Kidney capillary endothelial cell (primary cell): ENCODE measurements at regions not wholly inside any gene's neighbourhood (a gene's known extent, or its start where the extent isn't known, plus 50 kb on each side); places are given as distances from the start of the nearest gene placed in this dataset.
"Not testable (repeated sequence)": the region's sequence is repeated elsewhere in the genome, so short reads cannot be mapped to it uniquely, and the experiment has no call there.

ENCODE experiments used
- DNase-seq: peaks from one replicate; pipeline ENCODE4 v3.0.0-alpha.2; 2018; ENCODE audit warnings: low spot score

GRCh38 chr2:150371044-150371818 lies 116.2 kb downstream of the RND3 start:
- no peak for DNase-seq

DNA sequence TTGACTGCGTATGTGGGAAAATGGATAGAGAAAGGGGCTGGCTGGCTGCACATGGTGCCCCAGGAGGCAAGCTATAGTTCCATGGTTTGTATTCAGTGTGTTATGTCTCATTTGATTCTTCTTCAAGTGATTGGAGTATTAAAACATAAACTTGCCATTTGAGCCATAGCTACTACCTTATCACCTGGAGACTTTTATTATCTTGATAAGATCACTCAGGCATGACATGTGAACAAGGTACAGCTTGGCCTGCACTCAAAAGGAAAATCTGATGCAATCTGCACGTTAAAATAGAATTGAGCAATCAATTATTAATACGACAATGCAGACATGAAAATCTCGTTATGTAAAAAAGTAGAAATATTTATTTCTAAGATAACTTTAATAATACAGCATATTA lies 116.9 kb downstream of the RND3 start:
- no peak for DNase-seq

DNA sequence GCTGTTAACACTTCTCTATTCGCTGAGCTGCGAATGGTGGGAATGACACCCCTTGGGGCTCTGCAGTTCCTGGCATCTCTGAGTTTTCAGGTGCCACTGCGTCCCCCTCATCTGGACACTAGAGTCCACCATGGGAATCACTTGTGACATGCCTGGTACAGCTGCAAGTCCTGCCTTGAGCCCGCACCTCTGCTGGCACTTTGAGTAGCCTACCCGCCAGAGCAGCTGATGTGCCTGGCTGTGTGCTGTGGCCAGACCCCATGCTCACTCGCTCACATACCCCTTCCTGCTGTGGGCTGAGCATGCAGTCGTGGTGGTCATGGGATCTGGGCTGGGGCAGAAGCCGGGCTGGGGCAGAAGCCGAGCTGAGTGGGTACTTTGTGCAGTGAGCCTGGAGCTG lies 117.6 kb downstream of the RND3 start:
- DNase-seq, result no peak

- DNase-seq, result no peak
Observed at GRCh38 chr2:150358468-150358807, 129.0 kb downstream of the RND3 start.

DNA sequence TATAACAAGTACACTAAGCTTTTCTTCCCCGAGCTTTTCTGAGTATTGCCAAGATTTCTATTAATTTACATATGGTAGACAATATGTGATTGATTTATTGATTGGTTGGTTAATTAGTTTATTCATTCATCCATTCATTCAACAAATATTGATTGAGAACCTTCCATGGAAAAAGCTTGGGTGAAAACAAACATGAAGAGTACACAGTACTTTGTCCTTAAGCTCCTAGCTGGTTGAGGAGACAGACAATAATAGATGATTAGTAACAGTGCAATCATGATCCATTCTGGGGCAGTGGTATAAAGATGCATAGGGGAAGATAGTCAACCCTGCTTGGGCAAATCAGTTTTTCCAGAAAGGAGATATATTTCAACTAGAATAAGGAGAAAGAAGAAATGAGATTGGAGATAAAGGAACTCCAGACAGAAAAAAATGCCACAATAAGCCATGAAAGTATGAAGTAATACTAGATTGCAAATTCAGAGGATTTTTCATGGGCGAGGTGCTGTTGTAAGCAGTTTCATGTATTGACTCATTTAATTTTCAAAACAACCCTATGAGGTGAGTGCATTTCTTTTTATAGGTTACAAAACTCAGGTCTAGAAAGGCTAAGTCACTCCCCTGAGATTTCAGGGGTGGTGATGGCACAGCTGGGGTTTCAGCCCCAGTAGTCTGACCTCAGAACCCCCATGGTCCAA lies 129.5 kb downstream of the RND3 start:
- DNase-seq, result no peak

GRCh38 chr2:150355440-150355839 lies 132.0 kb downstream of the RND3 start:
- DNase-seq, result no peak

- DNase-seq, result no peak
Observed at GRCh38 chr2:150353376-150353775, 134.1 kb downstream of the RND3 start.

DNA sequence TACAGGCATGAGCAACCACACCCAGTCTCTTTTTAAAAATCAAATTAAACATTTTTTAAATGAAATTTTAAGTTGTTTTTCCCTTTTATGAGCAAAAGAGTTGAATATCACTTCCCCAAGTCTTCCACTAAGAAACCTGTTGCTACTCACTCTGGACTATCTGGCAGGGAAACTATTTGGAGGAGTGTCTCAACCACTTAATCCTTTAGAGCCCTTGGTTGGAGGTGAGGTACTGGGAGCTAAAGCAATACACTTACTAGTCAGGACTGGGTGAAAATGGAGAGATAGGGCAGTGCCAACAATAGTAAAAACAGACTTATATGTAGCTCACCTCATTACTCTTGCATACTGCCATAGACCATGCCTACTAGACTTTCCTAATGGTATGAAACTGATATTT lies 135.5 kb downstream of the RND3 start:
- DNase-seq, result no peak

- no peak for DNase-seq
Observed at GRCh38 chr2:150350500-150350899, 137.0 kb downstream of the RND3 start.

DNA sequence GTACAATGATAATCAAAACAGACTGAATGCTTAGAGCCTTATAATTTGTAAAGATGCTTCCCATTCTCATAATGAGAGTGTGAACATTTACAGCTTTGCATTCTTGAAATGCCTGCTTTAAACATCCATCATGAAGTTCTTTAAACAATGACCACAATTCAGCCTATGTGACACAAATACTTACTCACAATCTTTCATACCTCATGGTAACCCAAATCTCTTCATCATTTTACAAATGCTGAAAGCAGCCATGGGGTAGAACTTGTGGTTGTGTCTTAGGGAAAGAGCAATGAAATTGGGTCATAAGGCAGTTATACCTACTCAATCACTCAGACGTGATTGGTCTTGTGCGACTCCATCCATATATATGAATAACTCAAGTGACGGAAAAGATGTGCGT lies 140.7 kb downstream of the RND3 start:
- no peak for DNase-seq

DNA sequence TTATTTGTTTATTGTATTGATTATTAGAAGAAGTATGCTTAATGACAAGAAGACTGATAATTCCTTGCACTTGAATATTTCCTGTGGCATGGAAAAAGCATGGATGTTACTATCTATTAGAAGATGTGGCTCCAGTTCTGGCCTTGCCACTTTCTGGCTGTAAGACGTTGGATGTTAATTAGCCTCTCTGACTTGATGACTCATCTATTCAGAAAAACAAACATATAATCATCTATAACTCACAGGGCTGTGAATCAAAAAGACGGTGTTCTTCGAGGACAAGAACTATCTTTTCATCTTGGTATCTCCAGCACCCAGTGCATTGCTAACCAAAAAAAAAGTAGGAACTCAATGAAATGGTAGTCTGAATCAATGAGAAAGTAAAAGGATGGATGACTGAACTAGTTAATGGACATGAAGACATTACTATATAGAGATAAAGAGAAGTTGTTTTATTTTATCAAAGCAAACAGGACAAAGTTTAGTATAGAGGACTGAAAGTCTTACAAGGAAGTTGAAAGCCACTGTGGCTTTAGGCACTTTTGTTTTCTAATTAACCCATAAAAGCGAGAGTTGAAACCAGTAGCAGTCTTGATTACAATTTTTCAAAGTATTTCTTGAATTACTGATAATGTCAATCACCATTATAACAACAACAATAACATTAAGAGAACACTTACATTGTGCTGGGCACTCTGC lies 145.3 kb downstream of the RND3 start:
- no peak for DNase-seq

GRCh38 chr2:150339951-150340350 lies 147.5 kb downstream of the RND3 start:
- DNase-seq, result no peak

DNA sequence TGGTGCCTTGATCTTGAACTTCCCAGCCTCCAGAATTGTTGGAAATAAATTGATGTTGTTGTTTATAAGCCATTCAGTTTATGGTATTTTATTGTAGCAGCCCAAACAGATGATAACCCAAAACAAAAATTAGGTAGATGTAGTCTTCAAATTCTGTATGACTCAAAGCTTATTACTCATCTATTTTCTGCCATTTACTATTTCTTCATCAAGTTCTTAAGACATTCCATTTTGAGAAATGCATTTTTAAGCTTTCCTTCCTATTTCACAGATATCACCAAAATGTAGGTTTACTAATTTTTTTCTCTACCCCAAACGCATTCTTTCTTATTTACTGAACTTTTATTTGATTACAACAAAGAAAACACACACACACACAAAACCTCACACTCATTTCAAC lies 148.2 kb downstream of the RND3 start:
- DNase-seq, result no peak

GRCh38 chr2:150335596-150335995 lies 151.9 kb downstream of the RND3 start:
- no peak for DNase-seq

DNA sequence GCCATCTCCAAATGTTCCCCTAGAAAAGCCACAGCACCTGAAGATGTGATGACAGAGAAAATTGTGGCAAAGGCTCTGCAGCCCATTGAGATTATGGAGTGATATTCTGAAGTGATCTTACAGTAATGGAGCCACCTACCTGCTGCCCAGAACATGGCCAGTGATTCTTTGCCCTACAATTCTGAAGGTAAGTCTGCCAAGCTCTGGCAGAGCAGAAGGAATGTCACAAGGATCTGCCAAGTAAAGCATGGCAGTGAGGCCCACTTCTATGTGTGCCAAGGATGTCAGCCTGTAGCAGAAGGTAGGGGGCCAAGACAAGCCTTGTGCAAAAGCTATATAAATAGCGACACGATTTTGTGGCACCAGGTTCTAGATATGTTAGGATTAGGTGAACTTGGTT lies 155.1 kb downstream of the RND3 start:
- DNase-seq, result no peak

DNA sequence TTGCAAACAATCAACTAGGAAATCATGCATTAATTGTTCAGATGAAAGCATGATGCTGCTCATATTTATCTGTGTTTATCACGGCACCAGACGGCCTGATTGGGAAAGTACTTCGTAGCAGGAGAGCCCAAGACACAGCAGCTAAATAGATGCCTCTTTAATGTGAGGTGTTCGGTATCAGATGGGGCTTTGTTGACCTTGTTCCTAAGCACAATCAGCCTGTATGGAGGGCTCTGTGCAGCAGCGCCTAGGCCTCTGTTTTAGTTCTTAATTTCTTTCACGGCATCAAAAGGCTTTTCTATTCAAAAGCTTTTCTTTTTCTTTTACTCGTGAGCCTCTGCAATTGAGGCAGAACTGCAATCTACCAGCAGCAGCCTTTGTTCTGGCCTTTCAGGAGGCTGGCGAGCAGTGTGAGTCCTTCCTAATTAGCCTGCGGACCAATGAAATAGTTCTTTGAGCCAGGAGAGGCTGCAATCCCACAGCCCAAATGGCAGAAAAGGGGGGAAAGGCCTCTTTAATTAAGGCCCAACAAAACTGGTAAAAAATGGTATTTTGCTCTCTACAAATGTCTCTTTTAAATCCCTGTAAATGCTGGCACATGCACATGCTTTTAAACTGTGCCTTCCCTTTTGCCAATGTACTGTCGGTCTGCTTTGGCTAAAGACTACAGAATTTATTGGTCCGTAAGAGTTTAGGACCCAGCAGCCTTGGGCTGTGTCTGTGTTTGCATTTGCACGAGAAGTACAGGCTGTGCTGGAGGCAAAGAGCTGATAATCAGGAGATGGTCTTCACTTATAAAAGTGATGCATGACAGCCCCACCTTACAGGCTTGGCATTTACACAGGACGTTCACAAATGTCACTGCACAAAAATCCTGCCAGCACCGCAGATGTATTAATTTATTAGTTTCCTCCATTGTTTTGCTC lies 159.6 kb downstream of the RND3 start:
- DNase-seq, result no peak

DNA sequence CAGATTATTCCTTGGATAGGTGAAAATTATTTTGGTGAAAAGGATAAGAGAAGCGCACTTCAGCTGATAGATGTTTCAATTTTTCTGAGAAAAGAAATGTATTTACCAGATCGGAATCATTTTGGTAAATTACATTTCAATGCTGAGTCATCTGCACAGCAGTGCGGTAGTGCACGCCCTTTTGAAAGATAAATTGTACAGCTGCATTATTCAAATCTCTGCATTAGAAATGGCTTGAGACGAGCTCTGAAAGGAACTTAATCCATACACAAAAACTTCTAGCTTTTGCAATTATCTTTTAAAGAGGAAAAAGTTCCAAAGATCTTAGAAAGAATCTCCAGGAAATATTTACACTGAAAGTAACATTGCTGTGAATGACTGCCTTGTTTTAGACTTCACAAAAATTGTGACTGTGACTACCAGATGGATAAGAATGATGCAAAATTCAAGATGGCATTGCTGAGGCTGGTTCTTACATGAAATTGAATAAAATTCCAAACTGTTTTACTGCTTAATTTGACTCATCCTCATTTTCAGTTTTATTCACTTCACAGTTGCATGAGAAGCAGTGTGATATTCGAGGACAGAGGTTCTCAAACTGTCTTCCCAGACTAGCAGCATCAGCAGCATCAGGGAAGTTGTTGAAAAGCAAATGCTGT lies 161.7 kb downstream of the RND3 start:
- no peak for DNase-seq

- DNase-seq, result not testable (repeated sequence)
Observed at GRCh38 chr2:150323071-150323470, 164.4 kb downstream of the RND3 start.

GRCh38 chr2:150320608-150321007 lies 166.9 kb downstream of the RND3 start:
- DNase-seq, result no peak

DNA sequence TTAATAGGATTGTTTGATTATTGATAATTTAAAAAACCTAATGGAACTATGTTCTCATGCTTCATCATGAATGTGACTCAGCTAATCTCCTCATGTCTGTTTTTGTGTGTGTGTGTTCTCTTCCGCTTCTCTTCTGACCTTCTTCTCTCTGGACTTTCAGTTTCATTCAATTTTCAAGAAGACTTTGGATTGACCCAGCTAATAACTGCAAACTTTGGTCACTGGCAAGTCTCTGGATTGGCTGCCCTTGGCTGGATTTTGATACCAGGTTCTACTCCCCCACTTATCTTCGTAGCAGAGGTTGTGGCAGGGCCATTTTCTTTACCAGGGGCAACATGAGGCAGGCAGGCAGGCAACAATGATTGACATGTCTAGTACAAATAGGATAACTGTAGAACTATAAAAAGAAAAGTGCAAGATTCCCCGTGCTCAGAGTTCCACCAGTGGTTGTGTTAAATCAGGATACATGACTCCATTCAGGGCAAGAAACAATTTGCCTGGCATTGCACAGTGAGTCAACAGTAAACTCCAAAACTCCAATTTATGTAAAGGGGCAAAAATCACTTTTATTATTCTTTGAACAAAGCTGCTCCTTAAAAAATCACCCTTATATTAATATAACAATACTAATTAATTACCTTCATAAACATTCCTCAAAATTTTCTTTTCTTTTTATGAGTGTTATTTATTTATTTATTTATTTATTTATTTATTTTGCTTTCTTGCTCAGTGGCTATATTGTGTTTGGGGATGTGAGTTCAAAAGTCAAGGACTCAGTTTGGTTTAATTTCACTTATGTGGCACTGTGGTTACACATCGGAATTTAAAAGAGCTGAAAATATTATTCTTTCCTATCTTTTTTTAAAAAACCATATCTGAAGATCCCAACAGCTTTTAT lies 167.6 kb downstream of the RND3 start:
- no peak for DNase-seq

GRCh38 chr2:150319085-150319484 lies 168.4 kb downstream of the RND3 start:
- no peak for DNase-seq
